ENCODE measurements at regions not wholly inside any gene's neighbourhood (a gene's known extent, or its start where the extent isn't known, plus 50 kb on each side); places are given as distances from the start of the nearest gene placed in this dataset.

- TF ChIP-seq EZH2phosphoT487 (IDR thresholded peaks at IDR 0.05; ENCODE audit: insufficient read depth, low read depth) = no peak
- no peak for TF ChIP-seq EZH2 (IDR thresholded peaks at IDR 0.05; ENCODE audit: insufficient read depth, poor library complexity, severe bottlenecking)
Measured at GRCh38 chr3:118168175-118168574, 866.5 kb downstream of the IGSF11 start.

Measured in GM23248 (cell line).